HG03565 (cell line): ENCODE measurements at regions not wholly inside any gene's neighbourhood (a gene's known extent, or its start where the extent isn't known, plus 50 kb on each side); places are given as distances from the start of the nearest gene placed in this dataset.
"Not testable (repeated sequence)": the region's sequence is repeated elsewhere in the genome, so short reads cannot be mapped to it uniquely, and the experiment has no call there.

Source experiments
- ATAC-seq: cut with Tn5 transposase; IDR thresholded peaks from one replicate; pipeline ENCODE4 v1.9.1; 2021; ENCODE audit warnings: mild to moderate bottlenecking, moderate library complexity; ENCODE audit not compliant: unreplicated experiment

DNA sequence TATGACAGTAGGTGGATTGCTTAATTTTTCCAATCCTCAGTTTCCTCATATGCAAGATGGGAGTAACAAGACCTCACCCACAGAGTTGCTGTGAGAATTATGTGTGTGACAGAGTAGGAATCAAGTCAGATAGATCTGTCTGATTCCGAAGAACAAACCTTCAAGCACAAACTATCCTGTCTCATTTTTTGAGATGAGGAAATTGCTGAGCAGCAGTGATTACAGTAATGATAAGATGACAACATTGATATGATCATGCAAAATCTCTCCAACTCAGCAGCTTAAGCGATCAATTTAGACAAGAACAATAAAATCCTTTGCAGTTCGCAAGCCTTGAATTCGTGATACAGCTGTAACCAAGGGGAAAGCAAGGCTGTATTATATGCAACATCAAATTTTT, 474.1 kb downstream of the OMA1 start:
- ATAC-seq = no peak

DNA sequence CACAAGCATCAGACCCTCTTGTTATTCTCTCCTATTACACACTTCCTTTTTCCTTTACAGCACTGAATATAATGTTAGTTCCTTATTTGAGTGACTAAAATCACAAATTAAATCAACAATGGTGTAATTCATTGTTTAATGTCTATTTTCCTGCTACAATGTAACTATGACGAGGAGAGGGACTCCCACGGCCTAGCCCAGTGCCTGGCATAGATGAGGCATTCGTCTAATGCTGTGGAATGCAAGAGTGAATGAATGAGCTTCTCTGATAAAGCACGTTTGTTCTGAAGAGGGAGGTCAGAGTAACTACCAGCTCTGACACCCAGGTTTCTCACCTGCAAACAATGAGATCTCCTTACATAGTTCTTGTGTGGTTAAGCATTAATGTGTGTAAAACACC, 479.4 kb downstream of the OMA1 start:
- no peak for ATAC-seq

DNA sequence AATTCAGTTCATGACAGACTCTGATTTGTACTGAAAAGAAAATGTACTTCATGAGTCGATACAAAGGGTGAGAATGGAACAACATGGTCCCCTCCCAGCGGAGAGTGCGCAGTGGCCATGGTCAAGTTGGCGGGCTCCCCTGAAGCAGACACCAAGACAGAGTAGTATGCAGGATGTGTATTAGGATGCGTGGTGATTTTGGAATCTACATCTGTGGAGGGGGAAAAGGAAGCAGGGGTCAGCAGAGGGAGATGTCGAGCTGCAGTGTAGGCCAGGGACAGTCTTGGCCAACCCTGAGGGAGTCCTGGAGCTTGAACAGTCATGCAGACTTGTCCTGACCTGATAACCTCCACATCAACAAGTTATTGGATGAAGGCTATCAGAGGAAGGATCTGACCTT, 481.0 kb downstream of the OMA1 start:
- ATAC-seq = no peak

DNA sequence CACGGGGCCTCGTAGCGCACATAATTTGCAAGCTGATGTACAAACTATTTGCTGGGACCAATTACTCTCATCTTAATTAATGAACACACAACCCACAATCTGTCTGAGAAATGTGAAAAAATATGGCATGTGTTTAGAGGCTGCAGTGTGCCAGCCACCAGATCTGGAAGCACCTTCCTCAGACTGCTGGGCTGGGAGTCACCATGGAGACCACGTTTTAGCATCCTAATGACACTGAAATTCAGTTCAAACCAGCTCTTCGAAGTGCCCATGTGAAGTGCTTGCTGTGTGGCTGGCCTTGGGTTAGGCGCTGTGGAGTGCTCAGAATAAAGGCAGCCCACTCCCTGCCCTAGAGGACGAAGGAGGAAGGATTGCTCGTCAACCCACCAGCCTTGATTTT, 482.4 kb downstream of the OMA1 start:
- ATAC-seq = no peak

DNA sequence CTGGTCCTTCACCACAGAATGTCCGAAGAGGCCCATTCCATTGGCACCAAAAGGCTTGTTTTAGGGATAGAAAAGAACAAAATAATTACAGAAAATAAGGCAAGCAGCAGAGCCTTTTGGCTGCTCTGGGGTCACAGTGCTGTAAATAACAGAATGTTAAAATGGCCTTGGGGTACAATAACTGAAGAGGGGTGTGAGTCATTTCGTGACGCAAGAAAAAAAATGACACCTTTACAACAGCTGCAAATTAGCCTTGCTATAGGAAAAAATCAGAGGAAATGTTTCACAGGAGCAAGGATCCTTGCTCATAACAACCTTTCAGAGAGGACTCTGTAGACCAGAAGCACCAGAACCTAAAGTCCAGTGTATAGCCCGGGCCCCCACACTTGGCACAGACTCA, 483.4 kb downstream of the OMA1 start:
- no peak for ATAC-seq

DNA sequence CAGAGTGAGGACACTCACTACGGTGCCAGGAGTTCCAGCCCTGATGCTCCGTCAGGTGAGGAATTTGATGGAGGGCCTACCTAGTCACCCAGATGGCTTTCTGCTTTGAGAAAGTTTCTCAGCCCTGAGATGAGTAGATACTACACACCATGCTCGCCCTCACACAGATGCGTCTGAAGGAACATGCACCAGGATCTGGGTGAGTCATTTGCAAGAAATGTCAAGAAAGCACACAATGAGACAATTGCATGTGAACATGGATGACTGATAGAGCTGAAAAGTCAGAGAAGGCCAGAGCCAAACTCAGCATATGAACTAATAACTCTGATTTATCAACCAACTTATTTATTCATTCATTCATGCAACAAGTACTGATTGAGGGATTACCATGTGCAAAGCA, 483.9 kb downstream of the OMA1 start:
- ATAC-seq = no peak

DNA sequence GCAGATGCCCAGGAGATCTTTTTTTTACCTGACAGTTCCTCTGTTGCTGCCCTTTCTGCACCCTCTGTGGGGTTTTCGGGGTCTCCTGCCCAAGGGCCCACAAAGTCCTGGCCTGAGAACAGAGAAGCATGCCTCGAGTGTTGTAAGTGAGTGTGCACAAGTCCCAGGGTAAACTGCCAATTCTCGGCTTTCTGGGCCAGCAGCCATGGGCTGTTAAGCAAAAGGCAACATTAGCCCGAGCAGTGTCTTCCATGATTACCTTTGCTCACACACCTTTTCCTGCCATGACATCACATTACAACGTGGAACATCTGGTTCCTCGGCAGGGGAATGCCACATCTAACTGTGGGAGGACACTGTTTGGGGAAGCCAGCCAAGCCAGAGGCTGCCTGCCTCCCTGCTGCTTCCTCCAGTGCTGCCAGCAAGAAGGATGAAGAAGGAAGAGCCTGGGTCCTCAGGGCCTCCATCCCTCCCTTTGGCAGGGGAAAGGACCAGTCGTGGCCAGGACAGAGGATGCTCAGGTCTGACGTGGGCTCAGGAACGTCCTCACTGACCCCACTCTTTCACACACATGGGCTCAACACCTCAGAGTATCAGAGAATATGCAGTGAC, 485.9 kb downstream of the OMA1 start:
- ATAC-seq = no peak

DNA sequence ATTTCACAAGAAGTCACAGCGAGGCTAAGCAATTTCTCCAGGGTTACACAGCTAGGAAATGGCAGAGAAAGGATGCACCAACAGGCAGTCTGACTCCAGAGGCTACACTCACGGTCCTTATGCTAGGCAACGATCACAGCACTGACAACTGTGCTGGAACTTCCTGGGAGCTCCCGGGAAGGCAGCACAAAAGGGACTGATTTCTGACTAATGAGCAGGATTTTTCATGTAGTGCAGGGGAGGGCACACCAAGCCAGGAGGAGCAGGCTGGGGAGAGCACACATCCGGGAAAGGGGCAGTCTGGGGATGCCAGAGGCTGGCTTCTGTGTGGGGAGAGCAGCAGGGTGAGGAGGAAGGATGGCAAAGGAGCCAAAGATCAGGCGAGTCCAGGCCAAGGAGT, 486.7 kb downstream of the OMA1 start:
- ATAC-seq = no peak

DNA sequence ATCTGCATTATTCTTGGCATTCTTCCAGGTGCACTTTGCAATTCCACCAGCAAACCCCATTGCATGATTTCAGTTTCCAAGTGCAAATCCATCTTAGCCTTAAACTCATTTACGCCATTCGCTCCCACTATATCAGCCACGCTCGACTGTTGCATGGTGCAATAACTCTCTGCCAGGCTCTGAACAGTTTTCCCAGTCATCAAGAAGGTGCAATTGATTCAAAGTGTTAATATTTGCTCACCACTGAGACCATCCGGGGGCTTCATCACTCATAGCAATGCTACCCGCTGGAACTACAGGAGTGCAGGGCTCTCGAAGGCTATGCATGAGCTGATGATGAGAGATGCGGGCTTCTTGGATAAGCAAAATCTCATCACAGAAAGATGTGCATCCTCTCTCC, 488.2 kb downstream of the OMA1 start:
- no peak for ATAC-seq

DNA sequence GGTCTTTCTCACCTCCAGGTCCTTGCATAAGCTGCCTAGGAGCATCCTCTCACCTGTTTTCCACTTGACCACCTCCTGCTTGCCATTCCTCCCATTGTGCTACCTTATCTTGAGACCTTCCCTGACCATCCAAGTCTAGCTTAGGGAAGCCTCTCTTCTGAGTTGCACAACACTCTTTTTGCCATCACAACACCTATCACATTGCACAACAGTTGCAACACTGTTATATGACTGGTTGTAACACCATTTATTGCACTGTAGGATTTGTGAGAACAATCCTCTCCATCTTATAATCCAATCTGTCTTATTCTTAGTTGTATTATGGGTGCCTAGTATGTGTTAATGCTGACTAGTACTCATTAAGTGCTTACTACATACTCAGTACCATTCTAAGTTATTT, 488.7 kb downstream of the OMA1 start:
- ATAC-seq = no peak

DNA sequence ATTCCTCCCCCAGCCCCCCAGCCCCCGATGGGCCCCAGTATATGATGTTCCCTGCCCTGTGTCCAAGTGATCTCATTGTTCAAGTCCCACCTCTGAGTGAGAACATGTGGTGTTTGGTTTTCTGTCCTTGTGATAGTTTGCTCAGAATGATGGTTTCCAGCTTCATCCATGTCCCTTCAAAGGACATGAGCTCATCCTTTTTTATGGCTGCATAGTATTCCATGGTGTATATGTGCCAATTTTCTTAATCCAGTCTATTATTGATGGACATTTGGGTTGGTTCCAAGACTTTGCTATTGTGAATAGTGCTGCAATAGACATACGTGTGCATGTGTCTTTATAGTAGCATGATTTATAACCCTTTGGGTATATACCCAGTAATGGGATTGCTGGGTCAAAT, 495.3 kb downstream of the OMA1 start:
- not testable (repeated sequence) for ATAC-seq

DNA sequence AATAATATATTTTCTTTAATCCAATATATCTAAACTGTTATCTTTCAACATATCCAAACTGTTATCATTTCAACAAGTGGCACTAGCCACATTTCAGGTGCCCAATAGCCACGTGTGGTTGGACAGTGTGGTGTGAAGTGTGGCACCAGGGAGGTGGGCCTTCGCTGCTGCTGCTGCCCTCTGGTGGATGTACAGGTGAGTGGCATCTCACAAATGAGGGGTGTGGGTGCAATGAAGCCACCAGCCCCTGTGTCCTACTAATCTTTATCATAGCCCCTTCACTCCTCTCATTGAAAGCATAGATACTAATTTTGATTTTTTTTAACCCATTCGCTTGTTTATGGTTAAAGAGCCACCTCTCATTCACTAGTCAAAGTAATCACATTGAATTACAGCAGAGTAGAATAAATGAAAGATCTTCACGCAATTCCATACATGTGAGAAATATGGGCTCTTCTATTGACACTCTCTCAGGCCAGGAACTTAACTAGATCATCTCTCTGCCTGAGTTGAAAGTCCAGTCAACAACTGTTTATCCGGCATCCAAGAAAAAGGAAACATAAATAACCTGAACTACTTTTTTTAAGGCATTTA, 499.2 kb downstream of the OMA1 start:
- no peak for ATAC-seq

DNA sequence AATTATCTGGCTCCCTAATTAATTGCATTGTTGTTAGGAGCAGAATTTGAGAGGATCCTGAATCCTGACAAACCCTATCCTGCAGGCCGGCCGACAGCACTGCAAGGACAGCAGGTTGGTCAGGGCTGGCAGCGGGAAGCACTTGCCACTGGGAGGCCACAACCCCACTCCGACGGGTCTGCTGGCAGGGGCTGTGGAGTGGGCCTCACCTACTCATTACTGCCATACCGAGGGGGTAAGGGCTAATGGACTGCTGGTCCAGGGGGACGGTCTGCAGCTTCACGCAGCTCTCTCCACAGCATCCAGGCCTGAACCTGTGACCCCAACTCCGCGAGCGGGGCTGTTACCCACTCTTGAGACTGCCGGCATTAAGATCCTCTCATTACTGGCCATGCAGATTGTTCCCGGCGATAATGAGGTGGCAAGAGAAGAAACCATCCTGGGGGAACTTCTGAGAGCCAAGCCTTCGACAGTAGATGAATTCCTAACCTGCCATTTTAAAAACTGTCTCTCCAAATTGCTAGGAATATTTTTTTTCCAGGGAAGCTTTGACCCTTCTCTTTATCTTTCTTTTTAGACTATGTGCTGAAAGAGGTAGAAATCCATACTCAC, 501.3 kb downstream of the OMA1 start:
- ATAC-seq = no peak

DNA sequence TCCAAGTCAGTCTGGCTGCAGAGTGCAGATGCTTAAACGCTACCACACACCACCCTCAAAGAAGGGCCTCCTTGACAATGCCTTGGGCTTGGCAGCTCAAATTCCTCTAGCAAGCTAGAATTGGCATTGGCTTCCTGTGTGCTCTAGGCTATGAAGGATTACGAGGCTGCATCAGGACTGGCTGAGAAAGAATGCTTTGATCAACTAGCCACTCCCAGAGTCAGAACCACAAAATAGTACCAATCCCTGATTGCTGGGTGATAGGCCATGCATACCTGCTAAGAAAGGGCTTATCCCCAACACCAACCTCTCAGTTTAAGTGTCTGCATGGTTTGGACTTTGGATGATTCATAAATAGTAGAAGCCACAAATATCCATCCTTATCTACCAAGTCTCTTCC, 504.9 kb downstream of the OMA1 start:
- no peak for ATAC-seq

DNA sequence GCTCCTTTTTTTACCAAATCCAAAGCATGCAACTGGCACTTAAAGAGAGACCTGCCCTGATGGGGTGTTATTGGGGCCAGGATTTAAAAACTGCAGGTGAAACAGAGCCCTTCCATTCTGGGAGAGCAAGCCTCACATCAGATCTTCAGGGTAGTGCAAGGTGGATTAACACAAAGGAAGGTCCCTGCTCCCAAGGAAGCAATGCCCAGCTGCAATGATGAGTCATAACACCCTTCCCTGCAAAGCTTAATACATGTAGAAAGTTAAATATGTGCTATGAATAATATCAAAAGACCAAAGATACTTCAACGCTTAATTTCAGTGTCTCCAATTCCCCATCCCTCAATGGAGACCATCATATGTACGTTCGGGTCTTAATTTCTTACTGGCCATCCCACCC, 508.0 kb downstream of the OMA1 start:
- ATAC-seq = no peak

DNA sequence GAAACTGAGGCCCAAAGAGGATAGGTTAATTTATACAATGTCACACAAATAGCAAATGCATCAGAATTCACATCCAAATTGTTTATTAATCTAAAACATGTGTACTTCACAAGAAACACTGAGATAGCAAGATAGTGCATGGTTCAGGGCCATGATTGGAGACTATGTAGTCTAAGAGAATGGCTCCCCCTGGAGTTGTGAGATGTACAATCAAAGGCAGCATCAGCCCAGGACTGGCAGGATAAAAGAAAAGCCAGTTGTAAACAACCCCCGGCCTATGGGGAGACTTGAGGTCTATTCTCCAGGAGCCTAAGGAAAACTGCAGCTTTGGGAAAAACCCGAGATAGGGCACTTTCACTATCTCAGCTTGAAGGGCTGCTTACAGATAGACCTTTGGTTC, 511.0 kb downstream of the OMA1 start:
- ATAC-seq = no peak

DNA sequence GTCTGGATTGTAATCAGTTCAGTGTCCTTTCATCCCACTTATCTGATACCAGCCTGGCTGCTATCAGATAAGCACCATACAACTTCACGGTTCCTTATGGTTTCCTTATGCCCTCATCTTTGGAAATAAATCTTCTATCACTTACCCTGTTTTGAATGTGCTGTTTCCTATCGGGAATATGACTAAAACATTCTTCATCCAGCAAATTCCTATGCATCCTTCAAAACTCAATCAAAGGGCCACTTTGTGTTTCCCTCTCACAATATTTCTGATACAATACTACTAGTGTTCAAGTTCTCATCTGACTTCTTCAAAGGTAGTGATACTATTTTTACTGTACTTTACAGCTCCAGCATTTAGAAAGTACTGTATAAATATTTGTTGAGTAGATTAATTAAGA, 513.2 kb downstream of the OMA1 start:
- ATAC-seq = no peak

DNA sequence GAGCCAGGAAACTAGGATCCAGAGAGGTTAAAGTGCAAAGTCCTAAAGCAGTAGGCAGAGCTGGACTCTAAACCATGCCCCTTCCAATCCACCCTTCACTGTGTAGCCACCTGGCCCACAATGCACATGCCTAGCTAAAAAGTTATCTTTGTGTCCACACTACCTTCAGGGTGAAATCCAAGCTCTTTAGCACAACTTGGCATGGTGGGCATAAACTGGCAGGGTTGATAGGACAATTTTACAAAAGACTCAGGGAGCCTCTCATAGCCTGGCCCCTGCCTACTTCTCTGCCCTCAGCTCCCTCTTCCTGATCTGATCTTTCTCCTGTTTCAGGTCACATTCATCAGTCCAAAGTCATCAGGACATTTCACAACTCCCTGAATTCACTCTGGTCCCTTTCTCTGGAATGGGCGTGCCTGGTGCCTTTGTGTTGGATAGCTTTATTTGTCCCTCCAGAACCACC, 513.9 kb downstream of the OMA1 start:
- no peak for ATAC-seq

DNA sequence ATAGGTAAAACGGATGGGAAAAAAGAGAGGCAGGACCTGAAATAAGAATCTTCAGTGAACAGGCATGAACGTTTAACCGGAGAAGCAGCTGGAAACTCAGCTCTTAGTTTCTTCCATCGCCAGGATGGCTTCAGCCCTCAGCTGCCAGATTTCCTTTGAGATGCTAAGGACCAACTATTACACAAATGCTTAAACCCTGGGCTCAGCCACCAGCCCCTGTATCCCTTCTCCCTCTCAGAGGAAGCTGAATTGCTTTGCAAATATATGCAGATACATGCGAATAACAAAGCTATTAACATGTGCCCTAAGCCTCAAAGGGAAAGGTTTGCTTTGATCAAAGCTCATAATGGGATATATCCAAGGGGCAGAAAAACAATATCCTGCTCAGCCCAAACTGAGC, 515.1 kb downstream of the OMA1 start:
- ATAC-seq = no peak

DNA sequence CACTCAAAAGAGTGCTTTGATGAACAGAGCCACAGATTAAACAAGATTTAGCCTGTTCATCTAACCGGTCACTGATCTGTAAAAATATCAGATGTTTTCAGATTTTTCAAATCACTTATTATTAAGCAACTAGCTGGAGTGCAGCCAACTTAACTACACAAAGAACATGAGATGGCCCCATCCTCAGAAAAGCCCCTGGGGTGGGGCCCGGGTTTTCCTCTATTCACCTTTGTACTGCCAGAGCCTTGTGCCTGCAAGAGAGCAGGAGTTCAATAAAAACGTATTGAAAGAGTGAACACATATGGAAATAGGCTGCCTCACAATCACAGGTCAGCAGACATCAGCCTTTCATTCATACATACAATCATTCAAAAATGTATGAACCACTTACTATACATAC, 516.1 kb downstream of the OMA1 start:
- ATAC-seq = no peak

DNA sequence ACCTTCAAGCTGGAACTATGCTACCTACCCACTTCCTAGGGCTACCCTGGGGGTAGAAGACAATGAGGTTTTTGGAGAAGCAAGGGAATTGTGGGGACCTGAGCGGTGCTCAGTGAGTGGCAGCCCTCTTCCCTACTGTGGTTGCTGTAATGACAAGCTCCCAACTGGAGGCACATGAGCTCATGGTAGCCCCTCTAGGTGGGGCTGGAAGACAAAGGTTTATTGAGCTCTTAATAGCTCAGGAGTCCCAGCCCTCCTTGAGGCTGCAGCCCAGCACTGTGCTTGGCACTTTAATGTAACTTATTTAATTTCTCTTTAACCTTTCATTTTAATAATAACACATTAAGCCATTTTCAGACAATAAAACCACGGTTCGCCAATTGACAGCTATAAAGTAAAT, 528.9 kb downstream of the OMA1 start:
- ATAC-seq = no peak

DNA sequence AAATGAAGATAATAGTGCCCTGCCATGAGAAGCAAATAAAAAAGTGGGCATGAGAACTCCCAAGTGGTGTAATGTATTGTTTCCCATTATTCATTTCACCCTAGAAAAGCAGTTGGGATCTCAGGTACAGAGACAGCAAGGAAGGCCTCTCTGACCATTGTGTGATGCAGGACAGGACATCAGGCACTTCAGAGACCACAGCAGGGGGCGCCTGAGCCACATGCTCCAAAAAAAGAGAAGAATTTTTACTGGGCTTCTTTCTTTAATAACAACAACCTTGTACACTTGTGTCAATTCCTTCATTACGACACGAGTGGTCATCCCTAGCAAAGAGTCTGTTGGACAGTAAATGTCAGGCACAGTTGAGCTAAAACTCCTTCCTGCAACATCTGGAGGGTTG, 533.3 kb downstream of the OMA1 start:
- no peak for ATAC-seq

DNA sequence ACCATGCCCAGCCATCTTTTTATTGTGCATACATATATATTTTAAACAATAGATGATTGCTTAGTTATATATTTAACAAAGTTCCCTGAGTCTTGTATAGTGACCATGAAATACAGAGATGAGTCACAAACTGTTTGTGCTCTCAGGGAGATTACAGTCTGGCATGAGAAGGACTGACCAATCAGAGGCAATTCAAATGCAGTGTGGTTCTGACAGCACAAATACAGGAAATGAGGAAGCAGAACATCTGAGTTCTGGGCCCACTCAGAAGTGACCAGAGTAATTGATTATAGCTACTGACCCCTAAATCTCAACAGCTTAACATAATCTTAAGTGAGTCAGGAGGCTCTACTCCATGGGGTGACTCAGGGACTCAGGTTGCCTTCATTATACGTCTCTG, 534.5 kb downstream of the OMA1 start:
- no peak for ATAC-seq
